HCT116 (cell line): ENCODE measurements at regions not wholly inside any gene's neighbourhood (a gene's known extent, or its start where the extent isn't known, plus 50 kb on each side); places are given as distances from the start of the nearest gene placed in this dataset.
"Not testable (repeated sequence)": the region's sequence is repeated elsewhere in the genome, so short reads cannot be mapped to it uniquely, and the experiment has no call there.

Source experiments
- ATAC-seq: fragments of 200-7000 bp; cut with Tn5 transposase; 2 replicates; pipeline ENCODE4 v1.9.1; 2020; ENCODE audit warnings: mild to moderate bottlenecking, moderate library complexity
- BruUV-seq: library from RNA; stranded (reverse); fragments of 400-500 nt; replicated peaks from 2 replicates; lab custom pipeline; 2021; lab: Mats Ljungman, UMichigan
- CTCF ChIA-PET: fragments of 300-600 bp; sonication (Branson Sonifier 250); formaldehyde crosslinking; loops from one replicate; lab custom pipeline; 2021; ENCODE audit warnings: antibody characterized with exemption; lab: Charles Lee
- POLR2A ChIA-PET: fragments of 300-600, 350-600 bp; sonication (Branson Sonifier 250); formaldehyde crosslinking; loops from one replicate; lab custom pipeline; 2021; ENCODE audit warnings: antibody characterized with exemption; lab: Charles Lee
- RAD21 ChIA-PET, 2 experiments: fragments of 300-600 bp; sonication (Branson Sonifier 250); formaldehyde crosslinking; loops; one replicate each; lab custom pipeline; 2023; ENCODE audit warnings: low total read pairs in 2 of 2; ENCODE audit not compliant: uncharacterized antibody in 2 of 2, unreplicated experiment in 2 of 2, low non-redundant PET in 1 of 2; lab: Charles Lee
- DNase-seq: peaks from one replicate; pipeline ENCODE4 v3.0.0-alpha.2; 2010; ENCODE audit warnings: low read depth, low spot score
- H2AFZ ChIP-seq: fragments of 200-600 bp; shearing (Covaris generic), sonication (generic); 2 replicates; pipeline ENCODE4 v1.6.1; 2017; ENCODE audit warnings: low read depth, mixed run types, mixed read lengths, antibody characterized with exemption, low read length; ENCODE audit not compliant: poor library complexity, severe bottlenecking
- H3K27ac ChIP-seq: 2 replicates; pipeline ENCODE4 v1.5.1; 2012; ENCODE audit warnings: low read depth, low read length
- H3K27me3 ChIP-seq: fragments of 200-600 bp; sonication (generic); 2 replicates; pipeline ENCODE4 v1.6.1; 2016; ENCODE audit warnings: mixed run types, low read length, mixed read lengths; ENCODE audit not compliant: insufficient read depth
- H3K36me3 ChIP-seq, 2 experiments: fragments of 200-500 bp in 1 of 2; fragments of 200-600 bp in 1 of 2; sonication (Bioruptor generic) in 1 of 2; sonication (generic) in 1 of 2; 2 replicates each; pipeline versions ENCODE4 v1.5.1 to v1.6.1; 2014 to 2016; ENCODE audit warnings: low read length in 2 of 2, inconsistent platforms in 1 of 2, mixed read lengths in 1 of 2, mixed run types in 1 of 2; ENCODE audit not compliant: insufficient read depth in 2 of 2, control insufficient read depth in 1 of 2
- H3K4me1 ChIP-seq, 2 experiments: fragments of 200-600 bp in 1 of 2; sonication (generic) in 1 of 2; 2 replicates each; pipeline versions ENCODE4 v1.5.1 to v1.6.1; 2012 to 2017; ENCODE audit warnings: low read length in 2 of 2, inconsistent platforms in 1 of 2, mild to moderate bottlenecking in 1 of 2, mixed read lengths in 1 of 2, mixed run types in 1 of 2, moderate library complexity in 1 of 2; ENCODE audit not compliant: insufficient read depth in 2 of 2, control insufficient read depth in 1 of 2
- H3K4me2 ChIP-seq: fragments of 200-600 bp; sonication (generic); 2 replicates; pipeline ENCODE4 v1.6.1; 2017; ENCODE audit warnings: mixed run types, low read length, mixed read lengths
- H3K4me3 ChIP-seq, 2 experiments: fragments of 200-600 bp in 1 of 2; sonication (generic) in 1 of 2; replicated peaks in 1 of 2; 2 replicates each; pipeline ENCODE4 v1.5.1; 2011 to 2016; ENCODE audit warnings: low read length in 2 of 2, control low read depth in 1 of 2, low read depth in 1 of 2, mild to moderate bottlenecking in 1 of 2, mixed read lengths in 1 of 2, mixed run types in 1 of 2
- H3K79me2 ChIP-seq: fragments of 200-600 bp; sonication (generic); 2 replicates; pipeline ENCODE4 v1.6.1; 2017; ENCODE audit warnings: mild to moderate bottlenecking, mixed run types, low read length, moderate library complexity, mixed read lengths; ENCODE audit not compliant: insufficient read depth
- H3K9ac ChIP-seq: fragments of 200-600 bp; sonication (generic); 2 replicates; pipeline ENCODE4 v1.6.1; 2016; ENCODE audit warnings: low read length, mixed read lengths
- H3K9me2 ChIP-seq: fragments of 200-600 bp; sonication (generic), shearing (Covaris generic); 2 replicates; pipeline ENCODE4 v1.6.1; 2017; ENCODE audit warnings: mixed run types, mild to moderate bottlenecking, moderate library complexity; ENCODE audit not compliant: insufficient read depth
- H3K9me3 ChIP-seq, 2 experiments: fragments of 200-500 bp in 1 of 2; fragments of 200-600 bp in 1 of 2; sonication (Bioruptor generic) in 1 of 2; sonication (generic) in 1 of 2; 2 replicates each; pipeline ENCODE4 v1.6.1; 2014 to 2017; ENCODE audit warnings: low read length in 2 of 2, mixed read lengths in 2 of 2, inconsistent platforms in 1 of 2, low read depth in 1 of 2, mild to moderate bottlenecking in 1 of 2, mixed run types in 1 of 2, moderate library complexity in 1 of 2; ENCODE audit not compliant: control insufficient read depth in 1 of 2, insufficient read depth in 1 of 2
- H4K20me1 ChIP-seq: fragments of 200-600 bp; sonication (generic), shearing (Covaris generic); 2 replicates; pipeline ENCODE4 v1.6.1; 2017; ENCODE audit warnings: mixed run types, mild to moderate bottlenecking, moderate library complexity; ENCODE audit not compliant: insufficient read depth
- CEBPB ChIP-seq: IDR thresholded peaks from 2 replicates; pipeline ENCODE4 v1.6.1; 2012; ENCODE audit warnings: low read depth
- EZH2phosphoT487 ChIP-seq: fragments of 200-600 bp; IDR thresholded peaks from 2 replicates; pipeline ENCODE4 v1.6.1; 2018; ENCODE audit warnings: antibody characterized with exemption, borderline replicate concordance
- JUND ChIP-seq: IDR thresholded peaks from 2 replicates; pipeline ENCODE4 v1.6.1; 2012
- ZNF274 ChIP-seq: fragments of 200-500 bp; sonication (Bioruptor generic); IDR thresholded peaks from 2 replicates; pipeline ENCODE4 v1.6.1; 2014; ENCODE audit warnings: mild to moderate bottlenecking, low read depth, low read length, inconsistent platforms
- intact Hi-C: fragments of 100-400 bp; cut with micrococcal nuclease; formaldehyde crosslinking; loops from 2 replicates; pipeline ENCODE4 v1.10.0; 2022
- TF ChIP-seq, protein P1 (sequence below): IDR thresholded peaks from 2 replicates; pipeline ENCODE4 v1.6.1; 2012; ENCODE audit warnings: low read depth

- H3K9me2 ChIP-seq = no peaks in the 10 kb centered on the region
- DNase-seq (no peak), ATAC-seq (no peak)
- RAD21 ChIA-PET = no interaction called here
- no peak overlapping the region for H2AFZ ChIP-seq
- CTCF ChIA-PET = interaction anchor here (1.1 kb wide), 1 partner anchor 376 kb away, joined by 3 read pairs; no protein-coding TSS in a partner anchor
- H3K4me2 ChIP-seq = no peak overlapping the region
- no peak overlapping the region for H3K9ac ChIP-seq
- H3K9me3 ChIP-seq = no peaks in the 10 kb centered on the region
- no peaks in the 10 kb centered on the region for H3K4me1 ChIP-seq
- H3K79me2 ChIP-seq = no peaks in the 10 kb centered on the region
- no peak overlapping the region for H3K4me3 ChIP-seq
- H3K36me3 ChIP-seq = no peaks in the 10 kb centered on the region
- POLR2A ChIA-PET = no interaction called here
- H4K20me1 ChIP-seq = no peaks in the 10 kb centered on the region
- H3K27me3 ChIP-seq = peaks cover 7% of the 10 kb centered on the region; the same call in 1 of the 2 replicates
- intact Hi-C loops = no loop called here
- TF ChIP-seq CEBPB (no peak), JUND (no peak)
- no TSS peak for BruUV-seq
- H3K27ac ChIP-seq = no peak overlapping the region
These were observed 592.5 kb upstream of the CLINT1 start for GRCh38 chr5:158451203-158451992.

DNA sequence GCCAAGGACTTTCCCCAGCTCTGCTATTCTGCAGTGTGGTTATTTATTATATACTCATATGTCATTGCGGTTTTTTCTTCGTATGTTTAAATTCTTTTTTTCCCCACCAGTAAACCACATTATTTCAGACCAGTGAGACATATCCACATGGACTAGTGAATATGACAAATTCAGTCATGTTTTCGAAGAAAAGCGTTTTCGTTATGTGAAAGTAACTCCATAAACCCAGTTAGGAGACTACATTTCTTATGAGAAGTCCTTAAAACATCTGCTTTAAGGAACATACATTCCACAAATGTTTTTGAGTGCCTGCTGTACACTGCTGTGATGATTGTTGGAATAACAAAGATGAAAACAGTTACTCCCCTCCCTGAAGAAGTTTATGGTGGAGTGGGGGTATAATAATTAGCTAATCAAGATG is 591.8 kb upstream of the CLINT1 start:
- CTCF ChIA-PET = interaction anchor here (1.1 kb wide), 1 partner anchor 375 kb away, joined by 3 read pairs; no protein-coding TSS in a partner anchor
- BruUV-seq = no TSS peak

GRCh38 chr5:158446761-158447160 is 587.8 kb upstream of the CLINT1 start:
- CTCF ChIA-PET, H3K4me2 ChIP-seq, H3K79me2 ChIP-seq, H3K27ac ChIP-seq, BruUV-seq, H3K4me3 ChIP-seq, RAD21 ChIA-PET, POLR2A ChIA-PET, H3K9ac ChIP-seq, intact Hi-C loops, DNase-seq, H3K9me3 ChIP-seq, H3K36me3 ChIP-seq, H3K4me1 ChIP-seq, ATAC-seq, H3K9me2 ChIP-seq, H2AFZ ChIP-seq, H4K20me1 ChIP-seq, H3K27me3 ChIP-seq: not testable (repeated sequence)

More for the DNA sequence above, 591.8 kb upstream of the CLINT1 start:
- TF ChIP-seq, protein P1, sequence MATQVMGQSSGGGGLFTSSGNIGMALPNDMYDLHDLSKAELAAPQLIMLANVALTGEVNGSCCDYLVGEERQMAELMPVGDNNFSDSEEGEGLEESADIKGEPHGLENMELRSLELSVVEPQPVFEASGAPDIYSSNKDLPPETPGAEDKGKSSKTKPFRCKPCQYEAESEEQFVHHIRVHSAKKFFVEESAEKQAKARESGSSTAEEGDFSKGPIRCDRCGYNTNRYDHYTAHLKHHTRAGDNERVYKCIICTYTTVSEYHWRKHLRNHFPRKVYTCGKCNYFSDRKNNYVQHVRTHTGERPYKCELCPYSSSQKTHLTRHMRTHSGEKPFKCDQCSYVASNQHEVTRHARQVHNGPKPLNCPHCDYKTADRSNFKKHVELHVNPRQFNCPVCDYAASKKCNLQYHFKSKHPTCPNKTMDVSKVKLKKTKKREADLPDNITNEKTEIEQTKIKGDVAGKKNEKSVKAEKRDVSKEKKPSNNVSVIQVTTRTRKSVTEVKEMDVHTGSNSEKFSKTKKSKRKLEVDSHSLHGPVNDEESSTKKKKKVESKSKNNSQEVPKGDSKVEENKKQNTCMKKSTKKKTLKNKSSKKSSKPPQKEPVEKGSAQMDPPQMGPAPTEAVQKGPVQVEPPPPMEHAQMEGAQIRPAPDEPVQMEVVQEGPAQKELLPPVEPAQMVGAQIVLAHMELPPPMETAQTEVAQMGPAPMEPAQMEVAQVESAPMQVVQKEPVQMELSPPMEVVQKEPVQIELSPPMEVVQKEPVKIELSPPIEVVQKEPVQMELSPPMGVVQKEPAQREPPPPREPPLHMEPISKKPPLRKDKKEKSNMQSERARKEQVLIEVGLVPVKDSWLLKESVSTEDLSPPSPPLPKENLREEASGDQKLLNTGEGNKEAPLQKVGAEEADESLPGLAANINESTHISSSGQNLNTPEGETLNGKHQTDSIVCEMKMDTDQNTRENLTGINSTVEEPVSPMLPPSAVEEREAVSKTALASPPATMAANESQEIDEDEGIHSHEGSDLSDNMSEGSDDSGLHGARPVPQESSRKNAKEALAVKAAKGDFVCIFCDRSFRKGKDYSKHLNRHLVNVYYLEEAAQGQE = no peak
- TF ChIP-seq EZH2phosphoT487 = no peak
- TF ChIP-seq ZNF274 = no peak
- Histone ChIP-seq H3K4me3 (no peak overlapping the region), H4K20me1 (no peaks in the 10 kb centered on the region), H2AFZ (no peak overlapping the region), H3K9me2 (no peaks in the 10 kb centered on the region), H3K27ac (no peak overlapping the region), H3K79me2 (no peaks in the 10 kb centered on the region), H3K9me3 (no peaks in the 10 kb centered on the region), H3K27me3 (peaks cover 7% of the 10 kb centered on the region; the same call in 1 of the 2 replicates), H3K36me3 (no peaks in the 10 kb centered on the region), H3K9ac (no peak overlapping the region), H3K4me1 (no peaks in the 10 kb centered on the region), H3K4me2 (no peak overlapping the region)
- intact Hi-C loops = no loop called here
- ATAC-seq (no peak), DNase-seq (no peak)
- RAD21 ChIA-PET = no interaction called here
- POLR2A ChIA-PET = no interaction called here
